Vagina (tissue), 2 donors: ENCODE measurements at regions not wholly inside any gene's neighbourhood (a gene's known extent, or its start where the extent isn't known, plus 50 kb on each side); places are given as distances from the start of the nearest gene placed in this dataset.

Source experiments
- CTCF ChIP-seq, 3 experiments: fragments of 450-650 bp in 2 of 3; fragments of 200-600 bp in 1 of 3; sonication (generic) in 1 of 3; IDR thresholded peaks; one replicate each; pipeline ENCODE4 v1.5.1; 2017 to 2019; ENCODE audit warnings: antibody characterized with exemption in 3 of 3, mild to moderate bottlenecking in 2 of 3, moderate library complexity in 2 of 3
- POLR2A ChIP-seq, 2 donors: fragments of 450-650 bp; IDR thresholded peaks; one replicate each; pipeline ENCODE4 v1.6.1; 2017; ENCODE audit warnings: antibody characterized with exemption in 2 of 2, mild to moderate bottlenecking in 2 of 2, moderate library complexity in 2 of 2
- POLR2AphosphoS5 ChIP-seq, 2 donors: sonication (generic); formaldehyde crosslinking; IDR thresholded peaks; one replicate each; pipeline ENCODE4 v1.9.0; 2017; ENCODE audit warnings: antibody characterized with exemption in 2 of 2, mild to moderate bottlenecking in 2 of 2, low read depth in 1 of 2; ENCODE audit not compliant: insufficient read depth in 1 of 2

GRCh38 chrX:138006180-138006579 lies 440.3 kb downstream of the ZIC3 start:
- TF ChIP-seq CTCF (IDR thresholded peaks at IDR 0.05) (no peak), POLR2AphosphoS5 (IDR thresholded peaks at IDR 0.05; ENCODE audit: insufficient read depth in 1 of 2, low read depth in 1 of 2) (no peak), POLR2A (IDR thresholded peaks at IDR 0.05) (no peak)
